Astrocyte (in vitro differentiated cells and primary cell): ENCODE measurements at regions not wholly inside any gene's neighbourhood (a gene's known extent, or its start where the extent isn't known, plus 50 kb on each side); places are given as distances from the start of the nearest gene placed in this dataset.

Experiments used
- EZH2 ChIP-seq: IDR thresholded peaks from 2 replicates; pipeline ENCODE4 v1.6.1; 2012; ENCODE audit warnings: mild to moderate bottlenecking, low read length, inconsistent platforms; ENCODE audit not compliant: insufficient read depth
- TF ChIP-seq, protein P1 (sequence below): IDR thresholded peaks from 2 replicates; pipeline ENCODE4 v1.5.1; 2011; ENCODE audit warnings: low read depth, mild to moderate bottlenecking, inconsistent platforms, low read length, moderate library complexity; ENCODE audit not compliant: insufficient read depth

DNA sequence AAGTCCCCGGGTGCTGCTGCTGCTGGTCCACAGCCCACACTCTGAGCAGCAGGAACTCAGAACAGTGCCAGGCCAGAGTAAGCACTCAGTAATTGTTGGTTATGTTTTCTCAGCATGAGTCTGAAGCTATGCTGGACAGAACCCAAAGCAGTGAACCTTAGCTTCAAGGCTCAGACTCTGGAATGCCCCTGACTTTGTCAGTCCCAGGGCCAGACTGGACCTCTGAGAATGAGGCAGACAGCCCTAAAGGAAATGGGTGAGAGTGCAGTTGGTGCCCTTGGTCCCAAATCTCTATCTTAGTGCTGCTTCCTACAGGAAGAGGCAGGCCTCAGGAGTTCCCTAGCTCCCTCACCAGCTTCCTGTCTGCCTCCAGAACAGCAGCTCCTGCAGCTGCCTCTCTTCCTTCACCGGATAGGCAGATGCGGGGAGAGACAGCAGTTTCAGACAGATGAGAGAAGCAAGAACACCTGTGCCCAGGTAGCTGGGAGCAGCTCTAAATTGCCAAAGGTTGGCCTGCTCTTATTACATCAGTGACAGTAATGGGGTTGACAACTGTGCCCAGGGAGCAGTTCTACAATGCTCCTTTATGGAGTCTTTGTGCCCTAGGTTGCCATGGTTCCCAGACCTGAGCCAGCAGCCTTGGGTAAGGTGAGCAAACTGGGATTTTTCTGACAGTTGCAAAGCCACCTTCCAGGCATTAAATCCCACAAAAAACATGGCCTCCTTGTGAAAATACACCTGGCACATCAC, 82.2 kb upstream of the CXCL14 start:
- TF ChIP-seq EZH2: no peak
- TF ChIP-seq, protein P1, sequence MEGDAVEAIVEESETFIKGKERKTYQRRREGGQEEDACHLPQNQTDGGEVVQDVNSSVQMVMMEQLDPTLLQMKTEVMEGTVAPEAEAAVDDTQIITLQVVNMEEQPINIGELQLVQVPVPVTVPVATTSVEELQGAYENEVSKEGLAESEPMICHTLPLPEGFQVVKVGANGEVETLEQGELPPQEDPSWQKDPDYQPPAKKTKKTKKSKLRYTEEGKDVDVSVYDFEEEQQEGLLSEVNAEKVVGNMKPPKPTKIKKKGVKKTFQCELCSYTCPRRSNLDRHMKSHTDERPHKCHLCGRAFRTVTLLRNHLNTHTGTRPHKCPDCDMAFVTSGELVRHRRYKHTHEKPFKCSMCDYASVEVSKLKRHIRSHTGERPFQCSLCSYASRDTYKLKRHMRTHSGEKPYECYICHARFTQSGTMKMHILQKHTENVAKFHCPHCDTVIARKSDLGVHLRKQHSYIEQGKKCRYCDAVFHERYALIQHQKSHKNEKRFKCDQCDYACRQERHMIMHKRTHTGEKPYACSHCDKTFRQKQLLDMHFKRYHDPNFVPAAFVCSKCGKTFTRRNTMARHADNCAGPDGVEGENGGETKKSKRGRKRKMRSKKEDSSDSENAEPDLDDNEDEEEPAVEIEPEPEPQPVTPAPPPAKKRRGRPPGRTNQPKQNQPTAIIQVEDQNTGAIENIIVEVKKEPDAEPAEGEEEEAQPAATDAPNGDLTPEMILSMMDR: no peak
